K562 (cell line): ENCODE measurements at regions not wholly inside any gene's neighbourhood (a gene's known extent, or its start where the extent isn't known, plus 50 kb on each side); places are given as distances from the start of the nearest gene placed in this dataset.

Source experiments
- ATAC-seq: fragments of 200-7000 bp; cut with Tn5 transposase; 3 replicates; pipeline ENCODE4 v1.9.1; 2020; ENCODE audit warnings: moderate library complexity
- BruUV-seq: library from RNA; stranded (reverse); fragments of 400-500 nt; replicated peaks from 2 replicates; lab custom pipeline; 2021; lab: Mats Ljungman, UMichigan
- CTCF ChIA-PET: fragments of 300-600 bp; formaldehyde crosslinking; extraction: SDS; loops from one replicate; lab custom pipeline; 2021; ENCODE audit warnings: low intra/inter-chr PET ratio; lab: Yijun Ruan, JAX
- POLR2A ChIA-PET: fragments of 300-600, 350-650 bp; sonication (Branson Sonifier 250); formaldehyde crosslinking; extraction: SDS; loops from one replicate; lab custom pipeline; 2021; ENCODE audit warnings: antibody characterized with exemption, inconsistent platforms; lab: Yijun Ruan, JAX
- DNase-seq, 4 experiments: peaks; one replicate each; pipeline versions ENCODE4 v3.0.0 to v3.0.0-alpha.2; 2011 to 2018; ENCODE audit warnings: low spot score in 3 of 4, mixed read lengths in 3 of 4; ENCODE audit errors: extremely low read depth in 1 of 4
- FAIRE-seq: peaks from 2 replicates; lab custom pipeline; 2011; peaks lifted over from hg19 to GRCh38; lab: Jason Lieb, UNC
- H2AFZ ChIP-seq: 2 replicates; pipeline ENCODE4 v1.6.0; 2011; ENCODE audit warnings: low read depth, low read length, control low read depth, inconsistent platforms
- H3K27ac ChIP-seq: fragments of 200-600 bp; 3 replicates; pipeline ENCODE4 v1.8.0; 2011; ENCODE audit warnings: low read depth, mild to moderate bottlenecking, control low read depth, inconsistent platforms, low read length, moderate library complexity, mixed read lengths; ENCODE audit errors: extremely low read depth
- H3K27me3 ChIP-seq, 2 experiments: fragments of 300-600 bp in 1 of 2; 2 replicates in 1 of 2; 3 replicates in 1 of 2; pipeline versions ENCODE4 v1.6.0 to v1.8.0; 2011; ENCODE audit warnings: inconsistent platforms in 2 of 2, low read length in 2 of 2, mild to moderate bottlenecking in 1 of 2, mixed read lengths in 1 of 2, moderate library complexity in 1 of 2; ENCODE audit not compliant: control insufficient read depth in 2 of 2, insufficient read depth in 2 of 2
- H3K36me3 ChIP-seq: fragments of 300-600 bp; 3 replicates; pipeline ENCODE4 v1.8.0; 2011; ENCODE audit warnings: mild to moderate bottlenecking, low read length, inconsistent platforms; ENCODE audit not compliant: control insufficient read depth, insufficient read depth
- H3K4me1 ChIP-seq, 2 experiments: fragments of 200-600 bp in 1 of 2; replicated peaks in 1 of 2; 2 replicates in 1 of 2; 3 replicates in 1 of 2; pipeline versions ENCODE4 v1.5.1 to v1.8.0; 2011; ENCODE audit warnings: inconsistent platforms in 2 of 2, low read length in 2 of 2, mild to moderate bottlenecking in 1 of 2, mixed read lengths in 1 of 2, moderate library complexity in 1 of 2; ENCODE audit not compliant: control insufficient read depth in 2 of 2, insufficient read depth in 2 of 2
- H3K4me2 ChIP-seq: 2 replicates; pipeline ENCODE4 v1.6.1; 2011; ENCODE audit warnings: low read length, control low read depth, inconsistent platforms, mixed read lengths; ENCODE audit not compliant: insufficient read depth
- H3K4me3 ChIP-seq: fragments of 200-600 bp; sonication (generic), shearing (Covaris generic); 2 replicates; pipeline ENCODE4 v1.5.1; 2016; ENCODE audit warnings: control low read depth, inconsistent platforms
- H3K79me2 ChIP-seq: fragments of 200-600 bp; 3 replicates; pipeline ENCODE4 v1.8.0; 2011; ENCODE audit warnings: low read length, inconsistent platforms; ENCODE audit not compliant: control insufficient read depth, insufficient read depth
- H3K9ac ChIP-seq, 2 experiments: 2 replicates each; pipeline versions ENCODE4 v1.6.0 to v1.6.1; 2011; ENCODE audit warnings: low read depth in 2 of 2, low read length in 2 of 2, control low read depth in 1 of 2, inconsistent platforms in 1 of 2, mild to moderate bottlenecking in 1 of 2, mixed read lengths in 1 of 2; ENCODE audit not compliant: insufficient read depth in 1 of 2
- H3K9me1 ChIP-seq: one replicate; pipeline ENCODE4 v1.6.0; 2011; ENCODE audit warnings: inconsistent platforms, mild to moderate bottlenecking, low read length, moderate library complexity; ENCODE audit not compliant: control insufficient read depth, insufficient read depth
- H3K9me3 ChIP-seq: replicated peaks from 2 replicates; pipeline ENCODE4 v1.5.1; 2011; ENCODE audit warnings: low read depth, low read length, inconsistent platforms; ENCODE audit not compliant: control insufficient read depth, insufficient read depth
- H4K20me1 ChIP-seq: replicated peaks from 2 replicates; pipeline ENCODE4 v1.6.1; 2011; ENCODE audit warnings: low read length, inconsistent platforms, mixed read lengths; ENCODE audit not compliant: control insufficient read depth, insufficient read depth
- BHLHE40 ChIP-seq: IDR thresholded peaks from 2 replicates; pipeline ENCODE4 v1.6.1; 2011; ENCODE audit warnings: low read length, improper control_type of control experiment
- HNRNPLL ChIP-seq: fragments of 200-400 bp; formaldehyde crosslinking; IDR thresholded peaks from 2 replicates; pipeline ENCODE4 v1.6.1; 2017; ENCODE audit warnings: low read length, low read depth, mild to moderate bottlenecking; ENCODE audit not compliant: poor library complexity, severe bottlenecking
- NFRKB ChIP-seq: fragments of 450-650 bp; IDR thresholded peaks from 2 replicates; pipeline ENCODE4 v1.6.1; 2016; ENCODE audit warnings: low read depth
- WGBS: fragments of 100-300 bp; shearing (Covaris generic); methylation state at CpG from one replicate; pipeline ENCODE4 v1.1.6; 2016; ENCODE audit warnings: low coverage, mixed read lengths; ENCODE audit not compliant: insufficient coverage; ENCODE audit errors: missing lambda C conversion rate; 5-methylcytosine and 5-hydroxymethylcytosine counted together
- in situ Hi-C: fragments of 300-500 bp; cut with MboI; formaldehyde crosslinking; loops from 4 replicates; pipeline ENCODE4 v1.15.0; 2018; ENCODE audit warnings: inconsistent platforms, mixed read lengths
- intact Hi-C: fragments of 100-400 bp; cut with micrococcal nuclease; formaldehyde crosslinking; loops from 2 replicates; pipeline ENCODE4 v1.14.2; 2022
- TF ChIP-seq, protein P1 (sequence below): fragments of 250-450 bp; sonication (Bioruptor Pico); IDR thresholded peaks from 2 replicates; pipeline ENCODE4 v1.5.0; 2020; ENCODE audit warnings: mild to moderate bottlenecking, borderline replicate concordance
- TF ChIP-seq, protein P2 (sequence below): fragments of 250-450 bp; sonication (Bioruptor Pico); IDR thresholded peaks from 2 replicates; pipeline ENCODE4 v1.5.0; 2021
- TF ChIP-seq, protein P3 (sequence below): fragments of 450-650 bp; IDR thresholded peaks from 2 replicates; pipeline ENCODE4 v1.6.1; 2016; ENCODE audit warnings: mild to moderate bottlenecking
- TF ChIP-seq, protein P4 (sequence below): fragments of 250-450 bp; sonication (Bioruptor Pico); IDR thresholded peaks from 2 replicates; pipeline ENCODE4 v1.4.0; 2020; ENCODE audit warnings: mild to moderate bottlenecking, moderate library complexity
- TF ChIP-seq, protein P5 (sequence below): sonication (generic); formaldehyde crosslinking; IDR thresholded peaks from 2 replicates; pipeline ENCODE4 v1.8.1; 2023; ENCODE audit warnings: mild to moderate bottlenecking, missing genetic modification reagents

DNA sequence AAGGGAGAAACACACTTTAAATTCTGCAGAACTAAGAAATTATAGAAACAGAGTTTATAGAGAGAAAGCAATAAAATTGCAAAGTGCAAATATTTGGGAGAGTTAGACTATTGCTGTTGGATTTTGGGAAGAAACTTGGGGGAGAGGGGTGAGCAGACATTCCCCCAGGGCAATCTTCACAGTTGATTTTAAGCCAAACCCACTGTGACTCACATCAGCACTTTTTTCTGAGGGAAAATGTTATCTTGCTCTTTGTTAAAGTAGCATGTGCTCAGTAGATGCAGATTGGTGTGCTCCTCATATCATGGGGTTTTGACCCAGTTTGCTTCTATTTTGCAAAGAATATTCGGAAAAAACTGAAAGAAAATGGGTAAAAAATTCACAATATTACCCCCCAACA, 367.6 kb downstream of the CDH11 start:
- CTCF ChIA-PET = no interaction called here
- no peak overlapping the region for H3K4me3 ChIP-seq
- TF ChIP-seq NFRKB (no peak), BHLHE40 (no peak), HNRNPLL (no peak)
- TF ChIP-seq, protein P1, sequence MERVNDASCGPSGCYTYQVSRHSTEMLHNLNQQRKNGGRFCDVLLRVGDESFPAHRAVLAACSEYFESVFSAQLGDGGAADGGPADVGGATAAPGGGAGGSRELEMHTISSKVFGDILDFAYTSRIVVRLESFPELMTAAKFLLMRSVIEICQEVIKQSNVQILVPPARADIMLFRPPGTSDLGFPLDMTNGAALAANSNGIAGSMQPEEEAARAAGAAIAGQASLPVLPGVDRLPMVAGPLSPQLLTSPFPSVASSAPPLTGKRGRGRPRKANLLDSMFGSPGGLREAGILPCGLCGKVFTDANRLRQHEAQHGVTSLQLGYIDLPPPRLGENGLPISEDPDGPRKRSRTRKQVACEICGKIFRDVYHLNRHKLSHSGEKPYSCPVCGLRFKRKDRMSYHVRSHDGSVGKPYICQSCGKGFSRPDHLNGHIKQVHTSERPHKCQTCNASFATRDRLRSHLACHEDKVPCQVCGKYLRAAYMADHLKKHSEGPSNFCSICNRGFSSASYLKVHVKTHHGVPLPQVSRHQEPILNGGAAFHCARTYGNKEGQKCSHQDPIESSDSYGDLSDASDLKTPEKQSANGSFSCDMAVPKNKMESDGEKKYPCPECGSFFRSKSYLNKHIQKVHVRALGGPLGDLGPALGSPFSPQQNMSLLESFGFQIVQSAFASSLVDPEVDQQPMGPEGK (CRISPR knock-in tag) = no peak
- TF ChIP-seq, protein P2, sequence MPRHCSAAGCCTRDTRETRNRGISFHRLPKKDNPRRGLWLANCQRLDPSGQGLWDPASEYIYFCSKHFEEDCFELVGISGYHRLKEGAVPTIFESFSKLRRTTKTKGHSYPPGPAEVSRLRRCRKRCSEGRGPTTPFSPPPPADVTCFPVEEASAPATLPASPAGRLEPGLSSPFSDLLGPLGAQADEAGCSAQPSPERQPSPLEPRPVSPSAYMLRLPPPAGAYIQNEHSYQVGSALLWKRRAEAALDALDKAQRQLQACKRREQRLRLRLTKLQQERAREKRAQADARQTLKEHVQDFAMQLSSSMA (CRISPR knock-in tag) = no peak
- TF ChIP-seq, protein P3, sequence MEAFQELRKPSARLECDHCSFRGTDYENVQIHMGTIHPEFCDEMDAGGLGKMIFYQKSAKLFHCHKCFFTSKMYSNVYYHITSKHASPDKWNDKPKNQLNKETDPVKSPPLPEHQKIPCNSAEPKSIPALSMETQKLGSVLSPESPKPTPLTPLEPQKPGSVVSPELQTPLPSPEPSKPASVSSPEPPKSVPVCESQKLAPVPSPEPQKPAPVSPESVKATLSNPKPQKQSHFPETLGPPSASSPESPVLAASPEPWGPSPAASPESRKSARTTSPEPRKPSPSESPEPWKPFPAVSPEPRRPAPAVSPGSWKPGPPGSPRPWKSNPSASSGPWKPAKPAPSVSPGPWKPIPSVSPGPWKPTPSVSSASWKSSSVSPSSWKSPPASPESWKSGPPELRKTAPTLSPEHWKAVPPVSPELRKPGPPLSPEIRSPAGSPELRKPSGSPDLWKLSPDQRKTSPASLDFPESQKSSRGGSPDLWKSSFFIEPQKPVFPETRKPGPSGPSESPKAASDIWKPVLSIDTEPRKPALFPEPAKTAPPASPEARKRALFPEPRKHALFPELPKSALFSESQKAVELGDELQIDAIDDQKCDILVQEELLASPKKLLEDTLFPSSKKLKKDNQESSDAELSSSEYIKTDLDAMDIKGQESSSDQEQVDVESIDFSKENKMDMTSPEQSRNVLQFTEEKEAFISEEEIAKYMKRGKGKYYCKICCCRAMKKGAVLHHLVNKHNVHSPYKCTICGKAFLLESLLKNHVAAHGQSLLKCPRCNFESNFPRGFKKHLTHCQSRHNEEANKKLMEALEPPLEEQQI = no peak
- TF ChIP-seq, protein P4, sequence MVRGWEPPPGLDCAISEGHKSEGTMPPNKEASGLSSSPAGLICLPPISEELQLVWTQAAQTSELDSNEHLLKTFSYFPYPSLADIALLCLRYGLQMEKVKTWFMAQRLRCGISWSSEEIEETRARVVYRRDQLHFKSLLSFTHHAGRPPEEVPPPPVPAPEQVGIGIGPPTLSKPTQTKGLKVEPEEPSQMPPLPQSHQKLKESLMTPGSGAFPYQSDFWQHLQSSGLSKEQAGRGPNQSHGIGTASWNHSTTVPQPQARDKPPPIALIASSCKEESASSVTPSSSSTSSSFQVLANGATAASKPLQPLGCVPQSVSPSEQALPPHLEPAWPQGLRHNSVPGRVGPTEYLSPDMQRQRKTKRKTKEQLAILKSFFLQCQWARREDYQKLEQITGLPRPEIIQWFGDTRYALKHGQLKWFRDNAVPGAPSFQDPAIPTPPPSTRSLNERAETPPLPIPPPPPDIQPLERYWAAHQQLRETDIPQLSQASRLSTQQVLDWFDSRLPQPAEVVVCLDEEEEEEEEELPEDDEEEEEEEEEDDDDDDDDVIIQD (CRISPR knock-in tag) = no peak
- TF ChIP-seq, protein P5, sequence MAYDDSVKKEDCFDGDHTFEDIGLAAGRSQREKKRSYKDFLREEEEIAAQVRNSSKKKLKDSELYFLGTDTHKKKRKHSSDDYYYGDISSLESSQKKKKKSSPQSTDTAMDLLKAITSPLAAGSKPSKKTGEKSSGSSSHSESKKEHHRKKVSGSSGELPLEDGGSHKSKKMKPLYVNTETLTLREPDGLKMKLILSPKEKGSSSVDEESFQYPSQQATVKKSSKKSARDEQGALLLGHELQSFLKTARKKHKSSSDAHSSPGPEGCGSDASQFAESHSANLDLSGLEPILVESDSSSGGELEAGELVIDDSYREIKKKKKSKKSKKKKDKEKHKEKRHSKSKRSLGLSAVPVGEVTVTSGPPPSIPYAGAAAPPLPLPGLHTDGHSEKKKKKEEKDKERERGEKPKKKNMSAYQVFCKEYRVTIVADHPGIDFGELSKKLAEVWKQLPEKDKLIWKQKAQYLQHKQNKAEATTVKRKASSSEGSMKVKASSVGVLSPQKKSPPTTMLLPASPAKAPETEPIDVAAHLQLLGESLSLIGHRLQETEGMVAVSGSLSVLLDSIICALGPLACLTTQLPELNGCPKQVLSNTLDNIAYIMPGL (CRISPR knock-in tag) = no peak

More for the DNA sequence above, 367.6 kb downstream of the CDH11 start:
- Histone ChIP-seq H3K9me1 (no peaks in the 10 kb centered on the region), H3K79me2 (no peaks in the 10 kb centered on the region), H3K36me3 (no peaks in the 10 kb centered on the region), H3K27me3 (no peaks in the 10 kb centered on the region), H3K4me2 (no peak overlapping the region), H4K20me1 (no peaks in the 10 kb centered on the region), H3K9me3 (no peaks in the 10 kb centered on the region), H2AFZ (no peak overlapping the region), H3K4me1 (no peaks in the 10 kb centered on the region), H3K9ac (no peak overlapping the region), H3K27ac (no peak overlapping the region)
- FAIRE-seq = no peak
- 0% methylated on average over 1 of the region's 1 CpG for WGBS
- no peak for ATAC-seq
- in situ Hi-C loops (no loop called here), intact Hi-C loops (no loop called here)
- POLR2A ChIA-PET = no interaction called here
- BruUV-seq = no TSS peak
- DNase-seq = no peak
